ENCODE measurements at regions not wholly inside any gene's neighbourhood (a gene's known extent, or its start where the extent isn't known, plus 50 kb on each side); places are given as distances from the start of the nearest gene placed in this dataset.

DNA sequence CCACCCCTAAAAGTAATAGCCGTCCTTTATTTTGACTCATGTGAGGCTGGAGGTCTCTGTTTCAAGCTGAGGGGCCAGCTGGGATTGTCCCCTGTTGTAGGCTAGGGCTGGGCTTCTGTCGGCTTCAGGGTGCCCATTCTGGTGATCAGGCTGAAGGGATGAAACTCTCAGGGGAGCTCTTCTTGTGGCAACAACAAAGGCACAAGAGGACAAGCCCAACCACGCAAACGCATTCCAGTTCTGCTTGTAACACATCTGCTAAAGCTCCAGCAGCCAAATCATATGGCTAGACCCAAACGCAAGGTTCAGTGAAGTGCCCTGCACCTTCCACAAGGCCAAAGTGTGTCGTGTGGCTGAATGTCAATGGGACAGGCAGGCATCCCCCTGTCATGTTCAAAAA, 405.7 kb downstream of the INHBA start:
- H3K27ac ChIP-seq: no peak overlapping the region
- H3K9me3 ChIP-seq: no peaks in the 10 kb centered on the region
- no peak overlapping the region for H3K4me3 ChIP-seq
- TF ChIP-seq, protein P1, sequence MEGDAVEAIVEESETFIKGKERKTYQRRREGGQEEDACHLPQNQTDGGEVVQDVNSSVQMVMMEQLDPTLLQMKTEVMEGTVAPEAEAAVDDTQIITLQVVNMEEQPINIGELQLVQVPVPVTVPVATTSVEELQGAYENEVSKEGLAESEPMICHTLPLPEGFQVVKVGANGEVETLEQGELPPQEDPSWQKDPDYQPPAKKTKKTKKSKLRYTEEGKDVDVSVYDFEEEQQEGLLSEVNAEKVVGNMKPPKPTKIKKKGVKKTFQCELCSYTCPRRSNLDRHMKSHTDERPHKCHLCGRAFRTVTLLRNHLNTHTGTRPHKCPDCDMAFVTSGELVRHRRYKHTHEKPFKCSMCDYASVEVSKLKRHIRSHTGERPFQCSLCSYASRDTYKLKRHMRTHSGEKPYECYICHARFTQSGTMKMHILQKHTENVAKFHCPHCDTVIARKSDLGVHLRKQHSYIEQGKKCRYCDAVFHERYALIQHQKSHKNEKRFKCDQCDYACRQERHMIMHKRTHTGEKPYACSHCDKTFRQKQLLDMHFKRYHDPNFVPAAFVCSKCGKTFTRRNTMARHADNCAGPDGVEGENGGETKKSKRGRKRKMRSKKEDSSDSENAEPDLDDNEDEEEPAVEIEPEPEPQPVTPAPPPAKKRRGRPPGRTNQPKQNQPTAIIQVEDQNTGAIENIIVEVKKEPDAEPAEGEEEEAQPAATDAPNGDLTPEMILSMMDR (IDR thresholded peaks at IDR 0.05): no peak
- H3K4me1 ChIP-seq: no peaks in the 10 kb centered on the region
- DNase-seq (ENCODE audit: low spot score in 2 of 2): no peak
- no peaks in the 10 kb centered on the region for H3K36me3 ChIP-seq
- no peaks in the 10 kb centered on the region for H3K27me3 ChIP-seq
- intact Hi-C loops (cut with DNase I; ENCODE audit: low total_unique reads): no loop called here

DNA sequence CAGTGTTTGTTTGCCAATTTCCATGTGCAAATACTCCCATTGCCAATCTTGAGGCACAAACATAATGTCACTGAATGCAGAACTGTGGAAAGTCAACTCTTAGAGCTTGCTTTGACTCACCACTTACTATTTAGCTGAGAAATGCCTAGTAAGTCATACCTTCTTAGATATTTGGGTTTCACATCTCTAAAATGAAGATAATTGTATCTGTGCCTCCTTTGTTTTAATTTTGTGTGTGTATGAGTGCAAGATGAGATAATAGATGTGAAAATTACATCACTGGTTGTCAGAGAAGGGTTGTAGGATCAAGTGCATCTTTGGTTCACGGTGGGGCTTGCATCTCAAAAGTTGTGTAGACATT, 407.5 kb downstream of the INHBA start:
- H3K27me3 ChIP-seq: no peaks in the 10 kb centered on the region
- H3K4me1 ChIP-seq: no peaks in the 10 kb centered on the region
- intact Hi-C loops (cut with DNase I; ENCODE audit: low total_unique reads): no loop called here
- no peaks in the 10 kb centered on the region for H3K36me3 ChIP-seq
- no peaks in the 10 kb centered on the region for H3K9me3 ChIP-seq
- TF ChIP-seq POLR2A (IDR thresholded peaks at IDR 0.05): no peak
- no peak for TF ChIP-seq POLR2AphosphoS5 (IDR thresholded peaks at IDR 0.05)
- TF ChIP-seq, protein P1 (IDR thresholded peaks at IDR 0.05): no peak
- H3K4me3 ChIP-seq: no peak overlapping the region
- no peak for DNase-seq (ENCODE audit: low spot score in 2 of 2)
- H3K27ac ChIP-seq: no peak overlapping the region

- no peak overlapping the region for H3K27ac ChIP-seq
- no peaks in the 10 kb centered on the region for H3K36me3 ChIP-seq
- no peaks in the 10 kb centered on the region for H3K4me1 ChIP-seq
- no peaks in the 10 kb centered on the region for H3K9me3 ChIP-seq
- intact Hi-C loops (cut with DNase I; ENCODE audit: low total_unique reads): no loop called here
- no peak for DNase-seq (ENCODE audit: low spot score in 2 of 2)
- H3K27me3 ChIP-seq: no peaks in the 10 kb centered on the region
- TF ChIP-seq, protein P1 (IDR thresholded peaks at IDR 0.05): no peak
- TF ChIP-seq POLR2A (IDR thresholded peaks at IDR 0.05) (no peak), POLR2AphosphoS5 (IDR thresholded peaks at IDR 0.05) (no peak)
- no peak overlapping the region for H3K4me3 ChIP-seq
Observed at GRCh38 chr7:41294556-41295454, 408.1 kb downstream of the INHBA start.

DNA sequence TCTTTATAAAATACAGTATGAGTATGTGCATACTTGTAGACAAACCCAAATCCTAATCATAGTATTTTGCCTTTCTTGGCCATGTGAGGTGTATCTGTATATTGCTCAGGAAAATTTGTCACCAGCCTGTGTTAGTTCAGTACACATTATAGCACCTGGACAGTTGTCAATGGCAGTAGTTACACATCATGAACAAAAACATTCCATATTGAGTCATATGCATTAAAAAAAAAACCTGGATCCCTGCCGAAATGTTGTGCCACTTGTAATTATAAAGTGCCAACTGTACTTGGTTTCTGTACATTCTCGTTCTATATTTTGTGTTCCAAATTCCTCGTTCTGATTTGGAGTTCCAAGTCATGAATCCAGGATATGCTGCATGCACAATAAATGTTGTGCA, 410.4 kb downstream of the INHBA start:
- no peak for TF ChIP-seq POLR2A (IDR thresholded peaks at IDR 0.05)
- TF ChIP-seq POLR2AphosphoS5 (IDR thresholded peaks at IDR 0.05): no peak
- TF ChIP-seq, protein P1 (IDR thresholded peaks at IDR 0.05): no peak
- Histone ChIP-seq H3K4me1 (no peaks in the 10 kb centered on the region), H3K27ac (no peak overlapping the region), H3K27me3 (no peaks in the 10 kb centered on the region), H3K36me3 (no peaks in the 10 kb centered on the region), H3K9me3 (no peaks in the 10 kb centered on the region), H3K4me3 (no peak overlapping the region)
- intact Hi-C loops (cut with DNase I; ENCODE audit: low total_unique reads): no loop called here
- no peak for DNase-seq (ENCODE audit: low spot score in 2 of 2)

GRCh38 chr7:41287559-41288335, 415.1 kb downstream of the INHBA start:
- no peak for DNase-seq (ENCODE audit: low spot score in 2 of 2)
- Histone ChIP-seq H3K27ac (no peak overlapping the region), H3K4me3 (no peak overlapping the region), H3K9me3 (no peaks in the 10 kb centered on the region), H3K4me1 (no peaks in the 10 kb centered on the region), H3K27me3 (no peaks in the 10 kb centered on the region), H3K36me3 (no peaks in the 10 kb centered on the region)
- intact Hi-C loops (cut with DNase I; ENCODE audit: low total_unique reads): no loop called here
- TF ChIP-seq POLR2AphosphoS5 (IDR thresholded peaks at IDR 0.05) (no peak), POLR2A (IDR thresholded peaks at IDR 0.05) (no peak)
- TF ChIP-seq, protein P1 (IDR thresholded peaks at IDR 0.05): no peak

All from breast epithelium (tissue), 4 donors.